K562 (cell line): ENCODE measurements at regions not wholly inside any gene's neighbourhood (a gene's known extent, or its start where the extent isn't known, plus 50 kb on each side); places are given as distances from the start of the nearest gene placed in this dataset.

Source experiments
- ATAC-seq: fragments of 200-7000 bp; cut with Tn5 transposase; 3 replicates; pipeline ENCODE4 v1.9.1; 2020; ENCODE audit warnings: moderate library complexity
- BruUV-seq: library from RNA; stranded (reverse); fragments of 400-500 nt; replicated peaks from 2 replicates; lab custom pipeline; 2021; lab: Mats Ljungman, UMichigan
- CTCF ChIA-PET: fragments of 300-600 bp; formaldehyde crosslinking; extraction: SDS; loops from one replicate; lab custom pipeline; 2021; ENCODE audit warnings: low intra/inter-chr PET ratio; lab: Yijun Ruan, JAX
- POLR2A ChIA-PET: fragments of 300-600, 350-650 bp; sonication (Branson Sonifier 250); formaldehyde crosslinking; extraction: SDS; loops from one replicate; lab custom pipeline; 2021; ENCODE audit warnings: antibody characterized with exemption, inconsistent platforms; lab: Yijun Ruan, JAX
- DNase-seq, 4 experiments: peaks; one replicate each; pipeline versions ENCODE4 v3.0.0 to v3.0.0-alpha.2; 2011 to 2018; ENCODE audit warnings: low spot score in 3 of 4, mixed read lengths in 3 of 4; ENCODE audit errors: extremely low read depth in 1 of 4
- FAIRE-seq: peaks from 2 replicates; lab custom pipeline; 2011; peaks lifted over from hg19 to GRCh38; lab: Jason Lieb, UNC
- H2AFZ ChIP-seq: 2 replicates; pipeline ENCODE4 v1.6.0; 2011; ENCODE audit warnings: low read depth, low read length, control low read depth, inconsistent platforms
- H3K27ac ChIP-seq: fragments of 200-600 bp; 3 replicates; pipeline ENCODE4 v1.8.0; 2011; ENCODE audit warnings: low read depth, mild to moderate bottlenecking, control low read depth, inconsistent platforms, low read length, moderate library complexity, mixed read lengths; ENCODE audit errors: extremely low read depth
- H3K27me3 ChIP-seq, 2 experiments: fragments of 300-600 bp in 1 of 2; 2 replicates in 1 of 2; 3 replicates in 1 of 2; pipeline versions ENCODE4 v1.6.0 to v1.8.0; 2011; ENCODE audit warnings: inconsistent platforms in 2 of 2, low read length in 2 of 2, mild to moderate bottlenecking in 1 of 2, mixed read lengths in 1 of 2, moderate library complexity in 1 of 2; ENCODE audit not compliant: control insufficient read depth in 2 of 2, insufficient read depth in 2 of 2
- H3K36me3 ChIP-seq: fragments of 300-600 bp; 3 replicates; pipeline ENCODE4 v1.8.0; 2011; ENCODE audit warnings: mild to moderate bottlenecking, low read length, inconsistent platforms; ENCODE audit not compliant: control insufficient read depth, insufficient read depth
- H3K4me1 ChIP-seq, 2 experiments: fragments of 200-600 bp in 1 of 2; replicated peaks in 1 of 2; 2 replicates in 1 of 2; 3 replicates in 1 of 2; pipeline versions ENCODE4 v1.5.1 to v1.8.0; 2011; ENCODE audit warnings: inconsistent platforms in 2 of 2, low read length in 2 of 2, mild to moderate bottlenecking in 1 of 2, mixed read lengths in 1 of 2, moderate library complexity in 1 of 2; ENCODE audit not compliant: control insufficient read depth in 2 of 2, insufficient read depth in 2 of 2
- H3K4me2 ChIP-seq: 2 replicates; pipeline ENCODE4 v1.6.1; 2011; ENCODE audit warnings: low read length, control low read depth, inconsistent platforms, mixed read lengths; ENCODE audit not compliant: insufficient read depth
- H3K4me3 ChIP-seq: fragments of 200-600 bp; sonication (generic), shearing (Covaris generic); 2 replicates; pipeline ENCODE4 v1.5.1; 2016; ENCODE audit warnings: control low read depth, inconsistent platforms
- H3K79me2 ChIP-seq: fragments of 200-600 bp; 3 replicates; pipeline ENCODE4 v1.8.0; 2011; ENCODE audit warnings: low read length, inconsistent platforms; ENCODE audit not compliant: control insufficient read depth, insufficient read depth
- H3K9ac ChIP-seq, 2 experiments: 2 replicates each; pipeline versions ENCODE4 v1.6.0 to v1.6.1; 2011; ENCODE audit warnings: low read depth in 2 of 2, low read length in 2 of 2, control low read depth in 1 of 2, inconsistent platforms in 1 of 2, mild to moderate bottlenecking in 1 of 2, mixed read lengths in 1 of 2; ENCODE audit not compliant: insufficient read depth in 1 of 2
- H3K9me1 ChIP-seq: one replicate; pipeline ENCODE4 v1.6.0; 2011; ENCODE audit warnings: inconsistent platforms, mild to moderate bottlenecking, low read length, moderate library complexity; ENCODE audit not compliant: control insufficient read depth, insufficient read depth
- H3K9me3 ChIP-seq: replicated peaks from 2 replicates; pipeline ENCODE4 v1.5.1; 2011; ENCODE audit warnings: low read depth, low read length, inconsistent platforms; ENCODE audit not compliant: control insufficient read depth, insufficient read depth
- H4K20me1 ChIP-seq: replicated peaks from 2 replicates; pipeline ENCODE4 v1.6.1; 2011; ENCODE audit warnings: low read length, inconsistent platforms, mixed read lengths; ENCODE audit not compliant: control insufficient read depth, insufficient read depth
- ATF6 ChIP-seq: sonication (generic); formaldehyde crosslinking; IDR thresholded peaks from 2 replicates; pipeline ENCODE4 v1.4.0; 2020; ENCODE audit warnings: mild to moderate bottlenecking, missing genetic modification reagents
- MTA1 ChIP-seq: fragments of 450-650 bp; IDR thresholded peaks from 2 replicates; pipeline ENCODE4 v1.6.1; 2017; ENCODE audit warnings: borderline replicate concordance
- NKRF ChIP-seq: fragments of 450-650 bp; IDR thresholded peaks from 2 replicates; pipeline ENCODE4 v1.6.1; 2016; ENCODE audit warnings: borderline replicate concordance
- WGBS: fragments of 100-300 bp; shearing (Covaris generic); methylation state at CpG from one replicate; pipeline ENCODE4 v1.1.6; 2016; ENCODE audit warnings: low coverage, mixed read lengths; ENCODE audit not compliant: insufficient coverage; ENCODE audit errors: missing lambda C conversion rate; 5-methylcytosine and 5-hydroxymethylcytosine counted together
- in situ Hi-C: fragments of 300-500 bp; cut with MboI; formaldehyde crosslinking; loops from 4 replicates; pipeline ENCODE4 v1.15.0; 2018; ENCODE audit warnings: inconsistent platforms, mixed read lengths
- intact Hi-C: fragments of 100-400 bp; cut with micrococcal nuclease; formaldehyde crosslinking; loops from 2 replicates; pipeline ENCODE4 v1.14.2; 2022

- no peak for TF ChIP-seq NKRF
- TF ChIP-seq, all 486 proteins: peak for 0
Observed at GRCh38 chr9:108186642-108187395, 669.0 kb downstream of the ACTL7B start (continued).

GRCh38 chr9:108185613-108186012, 670.2 kb downstream of the ACTL7B start:
- 2% methylated on average over 4 of the region's 5 CpGs for WGBS
- TF ChIP-seq ATF6 (CRISPR knock-in tag) (no peak), MTA1 (no peak)
- H3K36me3 ChIP-seq = no peaks in the 10 kb centered on the region
- H3K4me1 ChIP-seq = no peaks in the 10 kb centered on the region
- no peak overlapping the region for H3K4me2 ChIP-seq
- H3K9me3 ChIP-seq = no peaks in the 10 kb centered on the region
- ChIA-PET POLR2A (no interaction called here), CTCF (no interaction called here)
- peaks cover 6 to 41% of the 10 kb centered on the region in 2 experiments; a peak in 4 of 5 replicates for H3K27me3 ChIP-seq
- no peaks in the 10 kb centered on the region for H4K20me1 ChIP-seq
- H2AFZ ChIP-seq = no peak overlapping the region
- FAIRE-seq (no peak), DNase-seq (no peak), ATAC-seq (no peak)
- no peak overlapping the region for H3K9ac ChIP-seq
- no peaks in the 10 kb centered on the region for H3K79me2 ChIP-seq
- H3K27ac ChIP-seq = no peak overlapping the region
- in situ Hi-C loops = no loop called here
- no peak overlapping the region for H3K4me3 ChIP-seq
- no TSS peak for BruUV-seq
- intact Hi-C loops = no loop called here
- H3K9me1 ChIP-seq = no peaks in the 10 kb centered on the region
